HFF-Myc (cell line): ENCODE measurements at regions not wholly inside any gene's neighbourhood (a gene's known extent, or its start where the extent isn't known, plus 50 kb on each side); places are given as distances from the start of the nearest gene placed in this dataset.

Source experiments
- DNase-seq: peaks from one replicate; pipeline ENCODE4 v3.0.0-alpha.2; 2011; ENCODE audit warnings: low read depth; ENCODE audit errors: extremely low read depth
- H3K4me3 ChIP-seq: replicated peaks from 2 replicates; pipeline ENCODE4 v1.5.1; 2011; ENCODE audit warnings: low read depth, mild to moderate bottlenecking, control low read depth, low read length
- TF ChIP-seq, protein P1 (sequence below): IDR thresholded peaks from 2 replicates; pipeline ENCODE4 v1.5.1; 2012; ENCODE audit warnings: mild to moderate bottlenecking, low read depth, low read length, control low read depth; ENCODE audit errors: missing control alignments

DNA sequence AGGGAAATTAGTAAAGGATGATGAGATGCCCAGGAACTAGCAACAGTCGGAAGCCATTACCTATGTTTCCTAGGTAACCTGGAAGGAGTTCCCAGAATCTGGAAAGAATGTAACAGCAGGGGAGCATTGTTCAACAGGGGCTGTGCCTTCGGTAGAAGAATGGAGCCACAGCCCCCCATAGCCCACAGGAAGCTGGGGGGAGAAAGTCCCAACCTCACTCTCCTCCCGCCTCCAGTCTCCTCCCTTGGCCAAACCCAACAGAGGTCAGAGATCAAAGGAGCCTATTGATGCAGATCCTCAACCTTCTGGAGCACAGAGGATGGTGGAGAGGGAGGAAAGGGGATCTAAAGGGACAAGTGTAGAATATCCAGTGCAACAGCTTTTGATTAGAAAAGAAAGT is 131.5 kb upstream of the SLC44A3 start:
- H3K4me3 ChIP-seq = no peak overlapping the region
- TF ChIP-seq, protein P1, sequence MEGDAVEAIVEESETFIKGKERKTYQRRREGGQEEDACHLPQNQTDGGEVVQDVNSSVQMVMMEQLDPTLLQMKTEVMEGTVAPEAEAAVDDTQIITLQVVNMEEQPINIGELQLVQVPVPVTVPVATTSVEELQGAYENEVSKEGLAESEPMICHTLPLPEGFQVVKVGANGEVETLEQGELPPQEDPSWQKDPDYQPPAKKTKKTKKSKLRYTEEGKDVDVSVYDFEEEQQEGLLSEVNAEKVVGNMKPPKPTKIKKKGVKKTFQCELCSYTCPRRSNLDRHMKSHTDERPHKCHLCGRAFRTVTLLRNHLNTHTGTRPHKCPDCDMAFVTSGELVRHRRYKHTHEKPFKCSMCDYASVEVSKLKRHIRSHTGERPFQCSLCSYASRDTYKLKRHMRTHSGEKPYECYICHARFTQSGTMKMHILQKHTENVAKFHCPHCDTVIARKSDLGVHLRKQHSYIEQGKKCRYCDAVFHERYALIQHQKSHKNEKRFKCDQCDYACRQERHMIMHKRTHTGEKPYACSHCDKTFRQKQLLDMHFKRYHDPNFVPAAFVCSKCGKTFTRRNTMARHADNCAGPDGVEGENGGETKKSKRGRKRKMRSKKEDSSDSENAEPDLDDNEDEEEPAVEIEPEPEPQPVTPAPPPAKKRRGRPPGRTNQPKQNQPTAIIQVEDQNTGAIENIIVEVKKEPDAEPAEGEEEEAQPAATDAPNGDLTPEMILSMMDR = no peak
- DNase-seq = no peak

DNA sequence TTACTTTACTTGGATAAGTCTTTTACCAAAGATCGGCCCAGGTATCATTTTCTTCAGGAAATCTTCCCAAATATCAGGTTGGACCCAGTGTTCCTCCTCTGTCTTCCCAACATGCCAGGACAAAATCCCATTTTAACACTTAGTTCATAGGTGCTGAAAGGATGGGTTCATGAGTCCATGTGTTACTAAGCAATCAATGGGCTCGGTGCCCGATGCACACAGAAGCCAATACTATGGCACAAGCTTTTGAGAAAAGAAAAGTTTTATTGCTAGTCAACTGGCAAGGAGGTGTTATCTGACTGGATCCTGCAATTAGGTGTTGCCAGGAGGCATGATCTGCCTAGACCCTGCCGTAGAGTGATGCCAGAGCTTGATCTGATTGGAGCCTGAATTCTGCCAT is 133.3 kb upstream of the SLC44A3 start:
- TF ChIP-seq, protein P1 = no peak
- DNase-seq = no peak
- H3K4me3 ChIP-seq = no peak overlapping the region

DNA sequence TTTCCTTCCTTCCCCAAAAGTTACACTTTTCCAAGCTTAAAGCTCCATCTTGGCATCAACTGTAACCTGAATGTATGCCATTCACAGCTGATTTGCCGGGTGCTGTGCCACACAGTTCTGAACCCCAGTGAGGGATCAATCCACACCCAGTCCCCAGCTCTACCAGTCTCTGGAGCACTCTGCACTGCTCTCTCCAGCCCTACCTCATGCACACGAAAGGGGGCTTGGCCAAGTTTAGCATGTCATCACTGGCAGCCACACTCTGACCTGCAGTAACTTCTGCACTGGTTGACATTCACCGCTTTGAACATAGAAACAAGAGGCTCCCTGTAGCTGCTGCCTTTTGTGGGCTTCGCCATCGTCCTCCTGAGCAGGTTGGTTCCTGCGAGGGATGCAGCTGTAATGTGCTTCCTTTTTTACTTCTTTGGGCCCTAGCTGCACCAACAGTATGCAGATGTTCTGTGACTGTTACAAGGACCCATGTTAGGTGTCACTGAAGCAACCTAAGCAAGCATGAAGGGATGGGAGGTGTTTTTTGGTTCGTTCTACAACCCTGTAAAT is 135.4 kb upstream of the SLC44A3 start:
- no peak overlapping the region for H3K4me3 ChIP-seq
- no peak for DNase-seq
- TF ChIP-seq, protein P1 = no peak

DNA sequence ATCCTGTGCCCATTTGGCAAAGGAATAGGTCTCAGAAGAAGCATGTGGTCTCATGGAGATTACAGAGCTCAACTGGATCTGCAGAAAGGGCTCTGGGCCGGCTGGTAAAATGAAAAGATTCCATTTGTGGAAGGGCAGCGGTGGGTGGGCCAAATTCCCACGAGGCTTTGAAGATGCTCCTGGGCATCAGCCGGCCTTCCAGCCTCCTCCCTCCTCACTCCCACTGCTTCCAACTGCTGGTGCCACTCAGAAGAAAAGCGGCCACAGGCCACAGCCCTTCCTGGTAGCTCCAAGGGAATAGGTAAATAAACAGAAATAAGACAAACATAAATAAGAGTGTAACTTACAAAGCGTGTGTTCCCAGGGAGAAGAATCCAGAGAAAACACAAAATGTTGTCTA is 136.3 kb upstream of the SLC44A3 start:
- TF ChIP-seq, protein P1 = no peak
- DNase-seq = no peak
- no peak overlapping the region for H3K4me3 ChIP-seq

DNA sequence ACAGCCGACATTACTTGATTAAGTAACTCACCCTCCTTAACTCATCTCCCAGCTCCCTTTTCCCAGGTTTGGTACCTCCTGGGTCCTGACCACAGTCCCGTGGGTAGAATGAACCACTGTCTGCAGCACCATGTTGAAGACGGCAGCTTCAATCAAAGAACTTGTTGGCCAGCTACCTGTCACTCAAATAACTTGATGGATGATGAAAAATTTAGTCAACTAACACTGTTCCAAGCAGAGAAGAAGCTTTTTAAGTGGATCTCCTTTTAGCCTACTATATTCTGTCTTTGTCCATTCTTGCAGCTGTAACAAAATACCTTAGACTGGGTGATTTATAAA is 138.4 kb upstream of the F3 start:
- no peak overlapping the region for H3K4me3 ChIP-seq
- TF ChIP-seq, protein P1 = no peak
- DNase-seq = no peak

DNA sequence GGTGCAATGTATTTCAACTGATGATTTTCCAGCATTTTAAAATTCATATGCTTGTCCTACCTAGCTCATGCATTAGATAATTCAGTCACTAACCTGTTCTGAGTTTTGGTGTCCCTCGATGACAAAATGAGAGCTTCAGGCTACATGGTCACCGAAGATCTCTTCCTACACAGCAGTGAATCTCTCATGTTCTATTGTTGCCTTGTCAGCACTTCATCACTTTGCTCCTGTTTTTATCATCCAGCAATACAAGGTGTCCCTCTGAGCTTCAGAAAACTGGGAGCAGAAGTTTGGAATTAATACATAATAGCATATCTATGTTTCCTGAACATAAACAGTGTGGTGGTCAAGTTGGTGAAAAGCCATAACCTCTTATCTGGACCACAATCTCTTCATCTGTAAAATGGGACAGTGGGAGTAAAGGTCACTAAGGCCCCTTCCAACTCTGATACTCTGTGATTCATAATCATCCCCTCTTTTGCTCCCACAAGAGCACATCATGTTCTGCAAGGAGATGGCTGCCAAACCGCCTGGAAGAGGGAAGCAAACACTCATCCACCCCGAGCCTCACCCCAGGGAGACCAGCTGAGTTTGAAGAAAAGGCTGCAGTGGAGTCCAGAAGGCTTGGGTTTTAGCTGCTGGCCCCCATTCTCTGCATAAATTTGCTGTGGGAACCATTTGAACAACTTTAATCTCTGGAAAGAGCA is 137.9 kb upstream of the F3 start:
- no peak for DNase-seq
- H3K4me3 ChIP-seq = no peak overlapping the region
- TF ChIP-seq, protein P1 = no peak
